ENCODE measurements at regions not wholly inside any gene's neighbourhood (a gene's known extent, or its start where the extent isn't known, plus 50 kb on each side); places are given as distances from the start of the nearest gene placed in this dataset.

- TF ChIP-seq, protein P1, sequence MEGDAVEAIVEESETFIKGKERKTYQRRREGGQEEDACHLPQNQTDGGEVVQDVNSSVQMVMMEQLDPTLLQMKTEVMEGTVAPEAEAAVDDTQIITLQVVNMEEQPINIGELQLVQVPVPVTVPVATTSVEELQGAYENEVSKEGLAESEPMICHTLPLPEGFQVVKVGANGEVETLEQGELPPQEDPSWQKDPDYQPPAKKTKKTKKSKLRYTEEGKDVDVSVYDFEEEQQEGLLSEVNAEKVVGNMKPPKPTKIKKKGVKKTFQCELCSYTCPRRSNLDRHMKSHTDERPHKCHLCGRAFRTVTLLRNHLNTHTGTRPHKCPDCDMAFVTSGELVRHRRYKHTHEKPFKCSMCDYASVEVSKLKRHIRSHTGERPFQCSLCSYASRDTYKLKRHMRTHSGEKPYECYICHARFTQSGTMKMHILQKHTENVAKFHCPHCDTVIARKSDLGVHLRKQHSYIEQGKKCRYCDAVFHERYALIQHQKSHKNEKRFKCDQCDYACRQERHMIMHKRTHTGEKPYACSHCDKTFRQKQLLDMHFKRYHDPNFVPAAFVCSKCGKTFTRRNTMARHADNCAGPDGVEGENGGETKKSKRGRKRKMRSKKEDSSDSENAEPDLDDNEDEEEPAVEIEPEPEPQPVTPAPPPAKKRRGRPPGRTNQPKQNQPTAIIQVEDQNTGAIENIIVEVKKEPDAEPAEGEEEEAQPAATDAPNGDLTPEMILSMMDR (IDR thresholded peaks at IDR 0.05): no peak
- no peak for TF ChIP-seq POLR2A (IDR thresholded peaks at IDR 0.05)
Observed at GRCh38 chr13:90084684-90085290, 1262.7 kb upstream of the MIR17HG start.

All from thyroid gland (tissue), 4 donors.